ENCODE measurements at regions not wholly inside any gene's neighbourhood (a gene's known extent, or its start where the extent isn't known, plus 50 kb on each side); places are given as distances from the start of the nearest gene placed in this dataset.
"Not testable (repeated sequence)": the region's sequence is repeated elsewhere in the genome, so short reads cannot be mapped to it uniquely, and the experiment has no call there.

DNA sequence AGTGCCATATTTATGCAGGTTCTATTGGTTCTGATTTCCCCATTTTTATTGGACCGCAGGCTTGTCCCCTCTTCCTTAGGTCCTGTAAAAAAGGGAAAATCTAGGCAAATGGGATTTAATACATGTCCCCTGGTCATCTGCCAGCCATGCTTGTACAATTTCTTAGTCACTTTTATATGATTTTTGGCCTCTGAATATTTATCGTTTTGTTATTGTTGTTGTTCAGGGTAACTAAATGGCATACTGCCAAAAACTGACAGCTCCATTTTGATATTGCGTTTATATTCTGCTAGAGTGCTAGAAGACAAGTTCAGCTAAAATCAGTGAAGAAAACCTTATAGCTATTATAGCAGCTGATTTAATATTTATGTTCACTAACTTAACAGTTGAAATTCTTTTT, 770.2 kb upstream of the FAM174A start:
- DNase-seq (ENCODE audit: insufficient read length, low spot score) (no peak), FAIRE-seq (no peak)

DNA sequence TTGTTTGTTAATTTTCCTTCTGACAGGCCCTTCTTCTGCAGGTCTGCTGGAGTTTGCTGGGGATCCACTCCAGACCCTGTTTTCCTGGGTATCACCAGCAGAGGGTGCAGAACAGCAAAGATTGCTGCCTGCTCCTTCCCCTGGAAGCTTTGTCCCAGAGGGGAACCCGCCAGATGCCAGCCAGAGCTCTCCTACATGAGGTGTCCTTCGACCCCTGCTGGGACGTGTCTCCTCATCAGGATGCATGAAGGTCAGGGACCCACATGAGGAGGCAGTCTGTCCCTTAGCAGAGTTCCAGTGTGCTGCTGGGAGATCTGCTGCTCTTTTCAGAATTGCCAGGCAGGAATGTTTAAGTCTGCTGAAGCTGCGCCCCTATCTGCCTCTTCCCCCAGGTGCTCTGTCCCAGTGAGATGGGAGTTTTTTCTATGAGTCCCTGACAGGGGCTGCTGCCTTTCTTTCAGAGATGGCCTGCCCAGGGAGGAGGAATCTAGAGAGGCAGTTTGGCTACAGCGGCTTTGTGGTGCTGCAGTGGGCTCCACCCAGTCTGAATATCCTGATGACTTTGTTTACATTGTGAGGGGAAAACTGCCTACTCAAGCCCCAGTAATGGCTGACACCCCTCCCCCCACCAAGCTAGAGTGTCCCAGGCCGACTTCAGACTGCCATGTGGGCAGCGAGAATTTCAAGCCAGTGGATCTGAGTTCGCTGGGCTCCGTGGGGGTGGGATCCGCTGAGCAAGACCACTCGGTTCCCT, 772.0 kb upstream of the FAM174A start:
- FAIRE-seq (no peak), DNase-seq (ENCODE audit: insufficient read length, low spot score) (no peak)

DNA sequence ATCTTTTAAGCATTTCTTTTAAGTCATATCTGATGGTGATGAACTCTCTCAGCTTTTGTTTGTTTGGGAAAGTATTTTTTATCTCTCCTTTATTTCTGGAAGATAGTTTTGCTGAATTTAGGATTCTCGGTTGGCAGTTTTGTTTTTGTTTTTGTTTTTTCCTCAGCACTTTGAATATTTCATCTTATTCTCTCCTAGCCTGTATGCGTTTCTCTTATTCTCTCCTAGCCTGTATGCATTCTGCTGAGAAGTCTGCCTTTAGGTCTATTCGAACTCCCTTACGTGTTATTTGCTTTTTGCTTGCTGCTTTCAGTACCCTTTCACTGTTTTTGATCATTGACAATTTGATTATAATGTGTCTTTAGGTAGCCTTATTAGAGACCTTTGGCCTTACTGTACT, 787.8 kb upstream of the FAM174A start:
- no peak for DNase-seq (ENCODE audit: insufficient read length, low spot score)
- no peak for FAIRE-seq

DNA sequence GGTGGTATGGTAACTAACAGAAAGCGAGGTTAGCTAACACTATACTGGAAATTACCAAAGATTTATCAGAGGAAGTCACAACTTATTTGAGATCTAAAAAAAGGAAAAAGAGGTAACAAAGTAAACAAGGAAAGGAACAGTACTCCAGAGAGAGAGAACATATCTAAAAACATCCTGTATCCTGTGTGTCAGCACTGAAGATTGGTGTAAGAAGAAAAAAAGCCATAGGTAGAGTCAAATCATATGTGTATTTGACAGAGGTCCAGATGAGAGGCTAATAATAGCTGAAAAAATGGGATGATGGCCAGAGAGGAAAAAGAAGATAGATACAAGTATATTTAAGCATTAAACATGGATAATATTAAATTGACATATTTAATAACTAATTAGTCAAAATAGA, 802.0 kb upstream of the FAM174A start:
- FAIRE-seq = peak; percentile 23
- DNase-seq (ENCODE audit: insufficient read length, low spot score) = not testable (repeated sequence)

DNA sequence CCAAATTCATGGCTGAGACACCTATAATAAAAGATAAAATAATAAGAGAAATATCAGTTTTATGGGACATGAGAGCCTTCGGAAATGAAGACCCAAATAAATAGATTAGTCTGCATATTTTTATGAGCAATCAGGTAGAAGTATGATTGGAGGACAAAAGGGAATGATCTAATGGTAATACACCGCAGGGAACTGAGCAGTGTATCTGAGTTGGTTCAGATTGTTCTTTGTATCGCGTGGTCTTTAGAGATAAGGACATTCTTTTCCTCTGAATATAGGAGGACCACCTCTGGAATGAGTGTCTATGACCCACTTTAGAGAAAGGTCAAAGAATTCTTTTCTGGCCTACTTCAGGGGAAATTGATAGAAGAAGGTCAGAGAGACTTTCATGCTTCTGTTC, 801.8 kb upstream of the CHD1 start:
- DNase-seq (ENCODE audit: insufficient read length, low spot score); FAIRE-seq: not testable (repeated sequence)

DNA sequence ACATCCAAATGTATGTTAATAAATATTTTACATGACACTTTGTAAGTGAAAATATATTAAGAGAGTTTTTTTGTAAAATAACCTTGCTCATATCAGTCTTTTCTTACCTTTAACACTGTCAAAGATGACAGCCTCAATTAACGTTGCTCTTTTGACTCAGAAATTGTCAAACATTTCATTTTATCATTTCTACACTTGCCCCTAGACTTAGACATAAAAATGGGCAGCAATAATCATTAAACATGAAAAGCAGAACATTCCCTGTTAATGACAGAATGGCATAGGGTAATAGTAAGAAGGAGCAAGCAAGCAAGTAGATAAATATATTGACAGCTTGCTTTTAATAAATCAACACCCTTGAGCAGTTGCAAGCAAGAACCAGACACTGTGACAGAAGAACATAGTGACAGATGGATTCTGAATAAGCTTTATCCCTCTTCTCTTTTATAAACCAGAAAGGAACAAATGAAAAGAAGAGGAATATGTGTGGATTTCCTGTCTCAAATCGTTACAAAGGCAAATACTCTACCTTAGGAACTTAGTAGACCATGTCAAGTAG, 796.0 kb upstream of the CHD1 start:
- FAIRE-seq = no peak
- DNase-seq (ENCODE audit: insufficient read length, low spot score) = no peak

DNA sequence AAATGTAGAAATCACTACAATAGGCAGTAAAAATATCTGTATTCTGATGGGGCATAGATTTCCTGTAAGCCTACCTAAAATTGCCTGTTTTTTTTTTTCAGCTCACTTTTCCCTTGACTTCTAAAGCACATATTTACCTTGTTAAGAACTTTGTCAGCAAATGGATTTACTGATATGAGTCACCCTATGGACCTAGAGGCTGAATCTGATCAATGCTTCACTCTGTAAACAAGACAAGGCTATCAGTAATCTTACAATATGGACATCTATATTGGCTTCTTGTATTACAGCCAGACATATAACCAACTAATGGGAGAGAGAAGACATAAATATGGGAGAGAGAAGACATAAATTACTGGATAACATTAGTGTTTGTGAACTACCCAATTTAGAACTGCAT, 792.7 kb upstream of the CHD1 start:
- DNase-seq (ENCODE audit: insufficient read length, low spot score) = no peak
- FAIRE-seq = no peak

DNA sequence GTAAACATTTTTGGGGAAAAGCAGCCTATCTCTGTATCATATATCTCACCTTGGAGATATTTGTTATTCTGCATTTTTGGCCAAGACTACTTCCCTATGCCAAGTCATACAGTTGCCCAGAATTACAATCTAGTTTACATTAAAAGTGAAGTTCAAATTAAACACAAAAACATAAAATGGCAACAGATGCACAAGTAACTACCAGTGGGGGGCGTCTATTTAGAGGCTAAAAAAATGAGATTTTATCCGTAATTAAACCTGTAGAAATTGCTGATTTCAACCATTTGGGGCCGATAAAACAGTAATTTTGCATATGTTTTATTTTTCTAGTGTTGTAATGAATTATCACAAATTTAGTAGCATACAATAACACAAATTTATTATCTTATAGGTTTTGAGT, 787.1 kb upstream of the CHD1 start:
- no peak for FAIRE-seq
- no peak for DNase-seq (ENCODE audit: insufficient read length, low spot score)

DNA sequence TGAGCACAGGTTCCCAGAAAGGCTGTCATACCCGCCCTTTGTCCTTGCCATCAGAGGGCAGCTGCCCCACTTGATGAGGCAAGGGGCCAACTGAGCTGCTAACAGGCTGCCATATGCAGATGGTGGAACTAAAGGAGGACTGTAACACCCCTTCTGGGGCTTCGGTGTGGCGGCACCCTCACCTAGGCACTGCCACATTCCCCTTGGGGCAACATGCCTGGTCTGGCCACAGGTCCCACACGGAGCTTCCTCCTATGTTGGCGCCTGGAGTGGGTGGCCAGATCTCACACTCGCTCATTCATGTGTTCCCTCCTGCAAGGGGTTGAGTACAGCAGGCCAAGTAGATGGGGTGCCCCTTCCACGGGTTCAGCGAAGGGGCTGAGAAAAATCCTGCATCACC, 777.4 kb upstream of the CHD1 start:
- no peak for DNase-seq (ENCODE audit: insufficient read length, low spot score)
- FAIRE-seq = no peak

DNA sequence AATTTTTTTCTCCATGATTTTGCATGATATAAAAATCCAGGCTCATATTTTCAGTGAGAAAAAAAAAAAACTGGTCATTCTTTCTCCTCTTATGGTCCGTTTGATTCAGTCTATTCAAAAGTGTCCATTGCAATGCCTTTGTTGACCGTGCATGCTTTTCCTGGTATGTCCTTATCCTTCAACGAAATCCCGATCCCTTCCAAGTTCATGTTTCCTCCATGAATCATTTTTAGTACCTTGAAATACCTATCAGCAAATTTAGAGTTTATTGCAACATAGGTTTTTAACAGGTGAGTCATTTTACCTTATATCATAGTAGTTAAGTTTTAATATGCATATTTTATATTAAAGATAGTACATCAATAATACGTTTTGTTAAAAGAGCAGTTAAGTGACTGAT, 773.8 kb upstream of the CHD1 start:
- no peak for DNase-seq (ENCODE audit: insufficient read length, low spot score)
- no peak for FAIRE-seq

DNA sequence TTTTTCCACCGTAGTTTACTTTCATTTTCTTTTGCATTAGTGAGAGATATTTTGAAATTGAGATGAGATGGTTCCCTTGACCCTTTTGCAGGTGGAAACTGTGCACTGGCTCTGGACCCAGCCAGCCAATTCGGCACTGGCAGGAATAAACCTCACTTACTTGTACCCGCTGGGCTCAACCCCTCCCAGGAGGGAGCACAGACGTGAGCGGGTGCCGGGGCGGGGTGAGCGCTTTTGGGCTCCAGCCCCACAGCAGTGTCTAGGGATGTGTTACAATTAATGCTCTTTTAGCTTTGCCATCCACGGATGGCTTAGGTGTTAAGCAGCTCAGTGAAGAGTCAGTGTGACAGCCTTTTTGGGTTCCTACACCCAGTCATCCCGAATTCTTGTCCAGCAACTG, 766.1 kb upstream of the CHD1 start:
- FAIRE-seq (no peak), DNase-seq (ENCODE audit: insufficient read length, low spot score) (no peak)

DNA sequence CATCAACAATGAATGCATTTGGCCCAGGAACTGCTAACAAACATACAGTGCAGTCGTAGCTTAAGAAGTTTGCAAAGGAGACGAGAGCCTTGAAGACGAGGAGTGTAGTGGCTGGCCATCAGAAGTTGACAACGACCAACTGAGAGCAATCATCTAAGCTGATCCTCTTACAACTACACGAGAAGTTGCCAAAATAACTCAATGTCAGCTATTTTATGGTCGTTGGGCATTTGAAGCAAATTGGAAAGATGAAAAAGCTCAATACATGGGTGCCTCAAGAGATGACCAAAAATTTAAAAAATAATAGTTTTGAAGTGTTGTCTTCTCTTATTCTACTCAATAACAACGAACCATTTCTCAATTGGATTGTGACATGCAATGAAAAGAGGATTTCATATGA, 757.7 kb upstream of the CHD1 start:
- no peak for DNase-seq (ENCODE audit: insufficient read length, low spot score)
- no peak for FAIRE-seq

DNA sequence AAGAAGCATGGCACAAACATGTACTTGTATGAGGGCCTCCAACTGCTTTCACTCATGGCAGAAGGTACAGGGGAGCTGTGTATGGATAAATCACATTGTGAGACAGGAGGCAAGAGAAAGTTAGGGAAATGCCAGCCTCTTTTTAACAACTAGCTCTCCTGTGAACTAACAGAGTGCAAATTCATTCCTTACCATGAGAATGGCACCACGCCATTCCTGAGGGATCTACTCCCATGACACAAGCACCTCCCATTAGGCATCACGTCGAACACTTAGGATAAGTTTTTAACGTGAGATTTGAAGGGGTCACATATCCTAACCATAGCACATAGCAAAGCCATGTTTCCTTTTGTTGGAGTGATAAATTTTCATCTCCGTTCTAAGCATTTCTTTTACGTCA, 747.2 kb upstream of the CHD1 start:
- FAIRE-seq = no peak
- DNase-seq (ENCODE audit: insufficient read length, low spot score) = no peak

DNA sequence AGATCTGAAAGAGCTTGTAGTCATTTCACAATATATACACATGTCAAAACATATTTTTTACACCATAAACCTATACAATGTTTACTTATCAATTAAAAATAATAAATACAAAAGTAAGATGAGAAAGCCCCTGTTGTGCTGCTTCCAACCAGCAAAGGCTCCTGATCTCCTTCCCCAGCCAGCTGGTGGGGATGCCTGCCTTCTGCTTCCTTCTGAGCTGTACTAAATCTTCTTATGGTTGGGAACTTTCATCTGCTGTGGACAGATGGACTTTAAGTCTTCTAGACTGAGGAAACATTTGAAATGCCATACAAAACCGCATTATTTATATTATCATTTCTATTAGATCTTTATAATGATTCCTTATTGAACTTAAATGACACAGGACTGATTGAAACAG, 745.3 kb upstream of the CHD1 start:
- DNase-seq (ENCODE audit: insufficient read length, low spot score) (no peak), FAIRE-seq (no peak)

DNA sequence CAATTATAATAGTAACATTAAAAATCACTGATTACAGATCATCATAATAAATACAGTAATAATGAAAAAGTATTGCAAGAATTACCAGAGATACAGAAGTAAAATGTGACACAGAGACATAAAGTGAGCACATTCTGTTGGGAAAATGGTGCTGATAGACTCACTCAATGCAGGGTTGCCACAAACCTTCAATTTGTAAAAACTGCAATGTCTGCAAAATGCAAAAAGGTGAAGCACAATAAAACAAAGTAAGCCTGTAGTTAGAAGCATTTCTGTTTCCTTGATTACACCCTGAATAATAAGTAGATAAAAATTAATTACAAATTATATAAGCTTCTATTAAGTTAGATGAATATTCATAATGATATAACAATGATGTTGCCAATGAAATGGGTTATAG, 736.2 kb upstream of the CHD1 start:
- no peak for FAIRE-seq
- no peak for DNase-seq (ENCODE audit: insufficient read length, low spot score)

DNA sequence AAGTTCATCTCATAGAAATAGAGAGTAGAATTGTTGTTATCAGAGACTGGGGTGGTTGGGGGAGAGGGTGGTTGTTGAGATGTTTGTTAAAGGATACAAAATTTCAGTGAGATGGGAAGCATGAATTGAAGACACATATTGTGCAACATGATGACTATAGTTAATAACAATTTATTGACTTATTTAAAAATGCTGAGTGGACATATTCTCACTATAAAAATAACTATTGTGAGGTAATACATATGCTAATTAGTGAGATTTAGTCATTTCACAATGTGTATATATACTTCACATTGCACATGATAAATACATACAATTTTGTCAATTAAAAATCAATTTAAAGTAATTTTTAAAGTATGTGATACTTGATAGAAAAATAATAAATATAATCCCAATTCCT, 722.5 kb upstream of the CHD1 start:
- FAIRE-seq = no peak
- no peak for DNase-seq (ENCODE audit: insufficient read length, low spot score)

DNA sequence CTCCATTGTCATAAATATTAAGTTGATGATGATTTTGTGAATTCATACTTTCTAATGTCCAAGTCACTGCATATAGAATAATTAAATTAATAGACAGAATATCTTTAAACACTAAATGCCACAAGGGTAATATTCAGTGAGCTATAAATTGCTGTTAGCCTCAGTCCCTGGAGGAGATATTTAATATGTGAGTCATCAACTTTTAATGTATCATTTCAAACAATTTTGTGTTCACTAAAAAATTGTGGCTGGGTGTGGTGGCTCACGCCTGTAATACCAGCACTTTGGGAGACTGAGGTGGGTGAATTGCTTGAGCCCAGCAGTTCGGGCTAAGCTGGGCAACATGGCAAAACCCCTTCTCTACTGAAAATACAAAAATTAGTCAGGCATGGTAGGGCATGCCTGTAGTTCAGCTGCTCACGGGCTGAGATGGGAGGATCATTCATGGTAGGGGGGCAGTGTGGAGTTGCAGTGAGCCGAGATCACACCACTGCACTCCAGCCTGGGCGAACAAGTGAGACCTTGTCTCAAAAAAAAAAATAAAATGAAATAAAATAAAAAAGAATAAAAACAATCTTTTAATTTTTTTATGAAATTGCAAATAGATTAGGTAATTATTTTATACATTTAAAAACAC, 717.3 kb upstream of the CHD1 start:
- FAIRE-seq = no peak
- no peak for DNase-seq (ENCODE audit: insufficient read length, low spot score)

DNA sequence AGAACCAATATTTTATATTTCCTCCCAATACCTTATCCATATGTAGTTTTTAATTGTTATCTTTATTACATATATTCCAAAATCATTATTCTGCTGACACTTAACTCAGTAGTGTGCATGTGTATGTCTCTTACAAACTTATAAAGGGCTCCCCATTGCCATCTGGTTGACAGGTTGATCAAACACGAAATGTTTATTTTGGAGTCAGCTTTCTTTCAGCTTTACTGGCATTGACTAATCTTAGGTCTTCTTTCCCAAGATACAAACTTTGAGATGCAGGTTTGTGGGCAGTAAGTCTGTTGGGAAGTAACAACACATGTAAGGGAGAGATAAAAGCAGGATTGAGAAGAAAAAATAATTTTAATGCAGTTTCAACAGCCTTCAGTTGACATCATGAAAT, 716.0 kb upstream of the CHD1 start:
- DNase-seq (ENCODE audit: insufficient read length, low spot score) = no peak
- no peak for FAIRE-seq

DNA sequence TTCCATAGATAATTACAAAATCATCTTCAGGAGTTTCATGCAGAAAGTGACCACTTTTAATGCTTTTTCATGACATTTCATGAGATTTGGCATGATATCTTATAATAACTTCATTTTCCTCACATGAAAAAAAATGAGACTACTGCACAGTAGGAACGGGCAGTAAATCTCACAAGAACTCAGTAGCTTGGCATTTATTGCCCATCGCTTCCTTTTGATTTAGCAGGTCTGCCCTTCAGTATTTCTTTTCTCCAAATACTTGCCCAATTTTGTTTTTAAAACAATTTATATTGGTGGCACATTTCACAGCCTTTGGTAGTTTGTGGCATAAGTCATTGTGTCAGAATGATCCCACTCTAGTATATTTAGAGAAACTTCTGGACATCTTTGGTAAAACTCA, 711.8 kb upstream of the CHD1 start:
- FAIRE-seq (no peak), DNase-seq (ENCODE audit: insufficient read length, low spot score) (no peak)

DNA sequence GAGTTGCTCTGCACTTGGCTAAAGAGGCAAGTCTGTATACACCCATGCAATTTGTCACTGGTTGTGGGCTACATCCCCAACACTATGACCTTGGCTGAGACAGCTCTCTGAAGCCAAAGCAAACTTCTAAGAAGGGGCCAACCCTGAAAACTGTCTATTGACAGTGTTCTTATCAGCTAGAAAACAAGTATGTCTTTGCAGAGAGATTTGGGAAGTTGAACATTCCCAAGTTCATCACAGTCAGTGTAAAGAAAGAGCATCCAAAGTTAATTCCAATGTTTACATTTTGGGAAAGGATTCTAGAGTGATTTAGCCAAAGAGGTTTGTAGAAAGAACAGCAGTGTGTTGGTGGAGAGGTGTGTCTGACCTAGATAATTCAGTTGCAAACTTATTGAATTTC, 711.1 kb upstream of the CHD1 start:
- DNase-seq (ENCODE audit: insufficient read length, low spot score) (no peak), FAIRE-seq (no peak)

DNA sequence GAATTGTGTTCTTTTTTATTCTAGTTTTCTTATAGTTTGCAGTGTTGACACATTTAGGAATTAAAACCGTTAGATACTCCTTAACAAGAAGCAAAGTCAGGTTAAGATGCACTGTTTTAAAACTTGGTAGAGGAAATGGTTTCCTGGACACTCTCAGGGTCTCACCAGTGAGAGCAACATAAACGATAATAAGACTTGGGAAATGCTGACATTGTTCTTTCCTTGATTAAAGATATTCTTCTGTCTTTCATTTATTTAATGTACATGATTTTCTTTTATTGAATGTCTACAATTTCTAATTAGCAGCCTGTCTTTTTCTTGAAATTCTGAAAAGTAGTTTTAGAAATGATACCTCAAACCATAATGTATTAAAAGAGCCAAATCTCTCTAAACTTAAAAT, 707.9 kb upstream of the CHD1 start:
- no peak for FAIRE-seq
- no peak for DNase-seq (ENCODE audit: insufficient read length, low spot score)
